GM21576 (cell line): ENCODE measurements at regions not wholly inside any gene's neighbourhood (a gene's known extent, or its start where the extent isn't known, plus 50 kb on each side); places are given as distances from the start of the nearest gene placed in this dataset.

Source experiments
- ATAC-seq: cut with Tn5 transposase; IDR thresholded peaks from one replicate; pipeline ENCODE4 v1.9.1; 2021; ENCODE audit warnings: mild to moderate bottlenecking, moderate library complexity; ENCODE audit not compliant: unreplicated experiment

- no peak for ATAC-seq
Measured at GRCh38 chr2:107428781-107429180, 397.9 kb upstream of the RGPD4 start.

- ATAC-seq = no peak
Measured at GRCh38 chr2:107430006-107430405, 396.7 kb upstream of the RGPD4 start.

GRCh38 chr2:107430596-107431266, 396.0 kb upstream of the RGPD4 start:
- ATAC-seq = no peak

- ATAC-seq = no peak
Measured at GRCh38 chr2:107436281-107436680, 390.4 kb upstream of the RGPD4 start.

GRCh38 chr2:107437265-107437664, 389.4 kb upstream of the RGPD4 start:
- no peak for ATAC-seq

- no peak for ATAC-seq
Measured at GRCh38 chr2:107437807-107438206, 388.9 kb upstream of the RGPD4 start.

GRCh38 chr2:107448160-107448559, 378.5 kb upstream of the RGPD4 start:
- no peak for ATAC-seq

- no peak for ATAC-seq
Measured at GRCh38 chr2:107461301-107461700, 365.4 kb upstream of the RGPD4 start.

GRCh38 chr2:107462181-107462580, 364.5 kb upstream of the RGPD4 start:
- no peak for ATAC-seq

- no peak for ATAC-seq
Measured at GRCh38 chr2:107466241-107466640, 360.5 kb upstream of the RGPD4 start.

- no peak for ATAC-seq
Measured at GRCh38 chr2:107466984-107467773, 359.5 kb upstream of the RGPD4 start.

GRCh38 chr2:107469437-107469995, 357.2 kb upstream of the RGPD4 start:
- ATAC-seq = no peak

GRCh38 chr2:107473150-107473549, 353.5 kb upstream of the RGPD4 start:
- no peak for ATAC-seq

- no peak for ATAC-seq
Measured at GRCh38 chr2:107475859-107476258, 350.8 kb upstream of the RGPD4 start.

GRCh38 chr2:107502539-107502938, 324.2 kb upstream of the RGPD4 start:
- no peak for ATAC-seq

GRCh38 chr2:107511970-107512789, 314.5 kb upstream of the RGPD4 start:
- ATAC-seq = no peak

GRCh38 chr2:107525406-107525805, 301.3 kb upstream of the RGPD4 start:
- ATAC-seq = no peak

GRCh38 chr2:107529146-107529545, 297.5 kb upstream of the RGPD4 start:
- no peak for ATAC-seq

GRCh38 chr2:107530046-107530445, 296.6 kb upstream of the RGPD4 start:
- no peak for ATAC-seq

- no peak for ATAC-seq
Measured at GRCh38 chr2:107534926-107535325, 291.8 kb upstream of the RGPD4 start.
